ENCODE measurements at regions not wholly inside any gene's neighbourhood (a gene's known extent, or its start where the extent isn't known, plus 50 kb on each side); places are given as distances from the start of the nearest gene placed in this dataset.

- H3K56ac ChIP-seq (ENCODE audit: extremely low read depth, insufficient read depth, low read length) = no peak overlapping the region
- H3K18ac ChIP-seq (ENCODE audit: low read depth, low read length) = no peak overlapping the region
- ChIA-PET POLR2A (ENCODE audit: unreplicated experiment) (no interaction called here), CTCF (no interaction called here)
- H3K4me1 ChIP-seq (ENCODE audit: control insufficient read depth, insufficient read depth, low read length) = no peaks in the 10 kb centered on the region
- in situ Hi-C loops (cut with MboI; ENCODE audit: low sequenced_read_pairs) = no loop called here
- no peak overlapping the region for H2BK120ac ChIP-seq (ENCODE audit: low read depth, low read length)
- H3K14ac ChIP-seq (replicated peaks; ENCODE audit: low read depth, low read length) = no peak overlapping the region
- H3K9me1 ChIP-seq (ENCODE audit: insufficient read depth, low read length) = no peaks in the 10 kb centered on the region
- no peak overlapping the region for H4K5ac ChIP-seq (ENCODE audit: low read depth, low read length)
- H3K4ac ChIP-seq (ENCODE audit: low read depth, low read length) = no peak overlapping the region
- no peak overlapping the region for H4K91ac ChIP-seq (ENCODE audit: insufficient read depth, low read depth, low read length)
- no peak overlapping the region for H3K23ac ChIP-seq (ENCODE audit: low read depth, low read length)
- H2BK15ac ChIP-seq (ENCODE audit: low read depth, low read length) = no peak overlapping the region
- H3K27me3 ChIP-seq (ENCODE audit: control insufficient read depth, insufficient read depth, low read length) = no peaks in the 10 kb centered on the region
- BruUV-seq (replicated peaks) = no TSS peak
- no peaks in the 10 kb centered on the region for H3K36me3 ChIP-seq (ENCODE audit: control insufficient read depth, insufficient read depth, low read length)
- no peak overlapping the region for H3K9ac ChIP-seq (ENCODE audit: low read depth, low read length)
- no peak for DNase-seq
- ATAC-seq (ENCODE audit: low read depth) = no peak
- intact Hi-C loops (cut with micrococcal nuclease) = no loop called here
- no peak overlapping the region for H2AK5ac ChIP-seq (ENCODE audit: low read depth, low read length)
- WGBS, 2 experiments (ENCODE audit: extremely low coverage in 2 of 2, insufficient read length in 1 of 2) = no CpG with 5 or more reads among the region's 1 CpG
- no peak overlapping the region for H2BK5ac ChIP-seq (ENCODE audit: low read depth, low read length, poor library complexity, severe bottlenecking)
- no peak overlapping the region for H2AK9ac ChIP-seq (replicated peaks; ENCODE audit: low read depth, low read length, poor library complexity)
- no peaks in the 10 kb centered on the region for H3K79me1 ChIP-seq (ENCODE audit: low read depth in 1 of 2, low read length in 2 of 2)
- H3K9me3 ChIP-seq (ENCODE audit: control insufficient read depth, insufficient read depth, low read length) = 0 out of 2 replicates have a peak, but pooled peaks cover 2% of the 10 kb centered on the region
- dilution Hi-C loops (cut with HindIII; ENCODE audit: low sequenced_read_pairs, unreplicated experiment) = no loop called here
- H3K27ac ChIP-seq (ENCODE audit: insufficient read depth, low read length) = no peak overlapping the region
- H3K4me2 ChIP-seq (ENCODE audit: low read depth, low read length) = no peak overlapping the region
- no peak overlapping the region for H2BK20ac ChIP-seq (ENCODE audit: low read depth, low read length)
- H3K4me3 ChIP-seq (ENCODE audit: insufficient read depth, low read depth, low read length) = no peak overlapping the region
- TF ChIP-seq RCOR1 (IDR thresholded peaks at IDR 0.05; ENCODE audit: insufficient replicate concordance, low read length) (no peak), MAFK (IDR thresholded peaks at IDR 0.05; ENCODE audit: low read depth, low read length) (no peak), SMC3 (IDR thresholded peaks at IDR 0.05; ENCODE audit: low read depth, low read length) (no peak), POLR2A (IDR thresholded peaks at IDR 0.05; ENCODE audit: low read depth, low read length) (no peak), MXI1 (IDR thresholded peaks at IDR 0.05; ENCODE audit: borderline replicate concordance, low read depth, low read length) (no peak), RAD21 (IDR thresholded peaks at IDR 0.05; ENCODE audit: low read length) (no peak)
- TF ChIP-seq, protein P1, sequence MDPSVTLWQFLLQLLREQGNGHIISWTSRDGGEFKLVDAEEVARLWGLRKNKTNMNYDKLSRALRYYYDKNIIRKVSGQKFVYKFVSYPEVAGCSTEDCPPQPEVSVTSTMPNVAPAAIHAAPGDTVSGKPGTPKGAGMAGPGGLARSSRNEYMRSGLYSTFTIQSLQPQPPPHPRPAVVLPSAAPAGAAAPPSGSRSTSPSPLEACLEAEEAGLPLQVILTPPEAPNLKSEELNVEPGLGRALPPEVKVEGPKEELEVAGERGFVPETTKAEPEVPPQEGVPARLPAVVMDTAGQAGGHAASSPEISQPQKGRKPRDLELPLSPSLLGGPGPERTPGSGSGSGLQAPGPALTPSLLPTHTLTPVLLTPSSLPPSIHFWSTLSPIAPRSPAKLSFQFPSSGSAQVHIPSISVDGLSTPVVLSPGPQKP (IDR thresholded peaks at IDR 0.05; ENCODE audit: borderline replicate concordance, low read depth, low read length) = no peak
- TF ChIP-seq, protein P2, sequence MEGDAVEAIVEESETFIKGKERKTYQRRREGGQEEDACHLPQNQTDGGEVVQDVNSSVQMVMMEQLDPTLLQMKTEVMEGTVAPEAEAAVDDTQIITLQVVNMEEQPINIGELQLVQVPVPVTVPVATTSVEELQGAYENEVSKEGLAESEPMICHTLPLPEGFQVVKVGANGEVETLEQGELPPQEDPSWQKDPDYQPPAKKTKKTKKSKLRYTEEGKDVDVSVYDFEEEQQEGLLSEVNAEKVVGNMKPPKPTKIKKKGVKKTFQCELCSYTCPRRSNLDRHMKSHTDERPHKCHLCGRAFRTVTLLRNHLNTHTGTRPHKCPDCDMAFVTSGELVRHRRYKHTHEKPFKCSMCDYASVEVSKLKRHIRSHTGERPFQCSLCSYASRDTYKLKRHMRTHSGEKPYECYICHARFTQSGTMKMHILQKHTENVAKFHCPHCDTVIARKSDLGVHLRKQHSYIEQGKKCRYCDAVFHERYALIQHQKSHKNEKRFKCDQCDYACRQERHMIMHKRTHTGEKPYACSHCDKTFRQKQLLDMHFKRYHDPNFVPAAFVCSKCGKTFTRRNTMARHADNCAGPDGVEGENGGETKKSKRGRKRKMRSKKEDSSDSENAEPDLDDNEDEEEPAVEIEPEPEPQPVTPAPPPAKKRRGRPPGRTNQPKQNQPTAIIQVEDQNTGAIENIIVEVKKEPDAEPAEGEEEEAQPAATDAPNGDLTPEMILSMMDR (conservative IDR thresholded peaks at IDR 0.05; ENCODE audit: low read depth, low read length) = no peak
- no peak overlapping the region for H2AFZ ChIP-seq (replicated peaks; ENCODE audit: low read length, poor library complexity)
- H4K8ac ChIP-seq (ENCODE audit: low read depth in 2 of 2, low read length in 2 of 2) = no peak overlapping the region
- no peaks in the 10 kb centered on the region for H4K20me1 ChIP-seq (ENCODE audit: insufficient read depth, low read length)
These were observed 88.4 kb downstream of the ISL1 start for GRCh38 chr5:51471630-51472029.
